Liver (tissue), 3 donors: ENCODE measurements at regions not wholly inside any gene's neighbourhood (a gene's known extent, or its start where the extent isn't known, plus 50 kb on each side); places are given as distances from the start of the nearest gene placed in this dataset.

Experiments used
- CTCF ChIP-seq: fragments of 150-350 bp; IDR thresholded peaks from 2 replicates; pipeline ENCODE4 v1.5.1; 2017; ENCODE audit warnings: improper control_type of control experiment, low read depth, low read length; ENCODE audit not compliant: missing input control
- EGR1 ChIP-seq, 2 donors: IDR thresholded peaks; 2 replicates each; pipeline ENCODE4 v1.6.1; 2016 to 2018; ENCODE audit warnings: antibody characterized with exemption in 2 of 2, low read depth in 2 of 2
- GABPA ChIP-seq, 2 donors: IDR thresholded peaks in 1 of 2; conservative IDR thresholded peaks in 1 of 2; 2 replicates each; pipeline ENCODE4 v1.6.1; 2016; ENCODE audit warnings: antibody characterized with exemption in 2 of 2, mild to moderate bottlenecking in 1 of 2, moderate library complexity in 1 of 2
- MAX ChIP-seq: IDR thresholded peaks from 2 replicates; pipeline ENCODE4 v1.6.1; 2016; ENCODE audit warnings: antibody characterized with exemption
- RAD21 ChIP-seq, 2 donors: IDR thresholded peaks; 2 replicates each; pipeline ENCODE4 v1.6.1; 2016; ENCODE audit warnings: antibody characterized with exemption in 2 of 2, mild to moderate bottlenecking in 2 of 2
- REST ChIP-seq: IDR thresholded peaks from 2 replicates; pipeline ENCODE4 v1.6.1; 2016; ENCODE audit warnings: antibody characterized with exemption, mild to moderate bottlenecking
- RXRA ChIP-seq, 2 donors: IDR thresholded peaks; 2 replicates each; pipeline ENCODE4 v1.6.1; 2017 to 2018; ENCODE audit warnings: antibody characterized with exemption in 2 of 2, mild to moderate bottlenecking in 1 of 2
- SP1 ChIP-seq: IDR thresholded peaks from 2 replicates; pipeline ENCODE4 v1.6.1; 2018; ENCODE audit warnings: antibody characterized with exemption, mild to moderate bottlenecking
- TAF1 ChIP-seq: conservative IDR thresholded peaks from 2 replicates; pipeline ENCODE4 v1.6.1; 2016; ENCODE audit warnings: antibody characterized with exemption, mild to moderate bottlenecking
- donor health status: healthy.
- donor health status: healthy.

GRCh38 chr4:34362654-34363053, 1881.7 kb downstream of the ARAP2 start:
- TF ChIP-seq CTCF (no peak), TAF1 (no peak), MAX (no peak), RXRA (IDR thresholded peaks at IDR 0.05) (no peak), EGR1 (IDR thresholded peaks at IDR 0.05; ENCODE audit: low read depth in 2 of 2) (no peak), SP1 (no peak), RAD21 (IDR thresholded peaks at IDR 0.05) (no peak), GABPA (IDR thresholded peaks at IDR 0.05 in 1 of 2, conservative IDR thresholded peaks at IDR 0.05 in 1 of 2) (no peak), REST (no peak)
